GM12873 (cell line): ENCODE measurements at regions not wholly inside any gene's neighbourhood (a gene's known extent, or its start where the extent isn't known, plus 50 kb on each side); places are given as distances from the start of the nearest gene placed in this dataset.

Experiments used
- TF ChIP-seq, protein P1 (sequence below): IDR thresholded peaks from 2 replicates; pipeline ENCODE4 v1.5.1; 2012; ENCODE audit warnings: low read depth, mild to moderate bottlenecking, moderate library complexity, low read length, control low read depth; ENCODE audit not compliant: insufficient read depth; ENCODE audit errors: missing control alignments

GRCh38 chr6:170082067-170082466 is 208.8 kb downstream of the DLL1 start:
- TF ChIP-seq, protein P1, sequence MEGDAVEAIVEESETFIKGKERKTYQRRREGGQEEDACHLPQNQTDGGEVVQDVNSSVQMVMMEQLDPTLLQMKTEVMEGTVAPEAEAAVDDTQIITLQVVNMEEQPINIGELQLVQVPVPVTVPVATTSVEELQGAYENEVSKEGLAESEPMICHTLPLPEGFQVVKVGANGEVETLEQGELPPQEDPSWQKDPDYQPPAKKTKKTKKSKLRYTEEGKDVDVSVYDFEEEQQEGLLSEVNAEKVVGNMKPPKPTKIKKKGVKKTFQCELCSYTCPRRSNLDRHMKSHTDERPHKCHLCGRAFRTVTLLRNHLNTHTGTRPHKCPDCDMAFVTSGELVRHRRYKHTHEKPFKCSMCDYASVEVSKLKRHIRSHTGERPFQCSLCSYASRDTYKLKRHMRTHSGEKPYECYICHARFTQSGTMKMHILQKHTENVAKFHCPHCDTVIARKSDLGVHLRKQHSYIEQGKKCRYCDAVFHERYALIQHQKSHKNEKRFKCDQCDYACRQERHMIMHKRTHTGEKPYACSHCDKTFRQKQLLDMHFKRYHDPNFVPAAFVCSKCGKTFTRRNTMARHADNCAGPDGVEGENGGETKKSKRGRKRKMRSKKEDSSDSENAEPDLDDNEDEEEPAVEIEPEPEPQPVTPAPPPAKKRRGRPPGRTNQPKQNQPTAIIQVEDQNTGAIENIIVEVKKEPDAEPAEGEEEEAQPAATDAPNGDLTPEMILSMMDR: no peak

DNA sequence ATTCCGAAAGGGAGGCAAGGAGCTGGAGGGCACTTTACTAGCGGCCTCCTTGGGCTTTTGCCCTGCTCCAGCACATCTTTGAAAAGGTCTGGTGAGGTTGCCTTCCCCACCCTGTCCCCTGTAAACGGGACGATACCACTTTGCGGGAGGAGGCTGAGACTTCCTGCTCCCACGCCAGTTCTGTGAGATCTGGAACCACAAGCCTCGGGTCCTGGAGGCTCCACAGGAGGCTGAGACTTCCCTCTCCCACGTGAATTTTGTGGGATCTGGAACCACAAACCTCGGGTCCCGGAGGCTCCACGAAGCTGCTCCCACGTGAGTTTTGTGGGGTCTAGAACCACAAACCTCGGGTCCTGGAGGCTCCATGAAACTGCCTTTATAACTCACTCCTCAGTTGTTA is 209.3 kb downstream of the DLL1 start:
- TF ChIP-seq, protein P1: no peak

GRCh38 chr6:170080828-170081371 is 210.0 kb downstream of the DLL1 start:
- TF ChIP-seq, protein P1: no peak

- TF ChIP-seq, protein P1: no peak
These were observed 210.6 kb downstream of the DLL1 start for GRCh38 chr6:170080169-170080827.

DNA sequence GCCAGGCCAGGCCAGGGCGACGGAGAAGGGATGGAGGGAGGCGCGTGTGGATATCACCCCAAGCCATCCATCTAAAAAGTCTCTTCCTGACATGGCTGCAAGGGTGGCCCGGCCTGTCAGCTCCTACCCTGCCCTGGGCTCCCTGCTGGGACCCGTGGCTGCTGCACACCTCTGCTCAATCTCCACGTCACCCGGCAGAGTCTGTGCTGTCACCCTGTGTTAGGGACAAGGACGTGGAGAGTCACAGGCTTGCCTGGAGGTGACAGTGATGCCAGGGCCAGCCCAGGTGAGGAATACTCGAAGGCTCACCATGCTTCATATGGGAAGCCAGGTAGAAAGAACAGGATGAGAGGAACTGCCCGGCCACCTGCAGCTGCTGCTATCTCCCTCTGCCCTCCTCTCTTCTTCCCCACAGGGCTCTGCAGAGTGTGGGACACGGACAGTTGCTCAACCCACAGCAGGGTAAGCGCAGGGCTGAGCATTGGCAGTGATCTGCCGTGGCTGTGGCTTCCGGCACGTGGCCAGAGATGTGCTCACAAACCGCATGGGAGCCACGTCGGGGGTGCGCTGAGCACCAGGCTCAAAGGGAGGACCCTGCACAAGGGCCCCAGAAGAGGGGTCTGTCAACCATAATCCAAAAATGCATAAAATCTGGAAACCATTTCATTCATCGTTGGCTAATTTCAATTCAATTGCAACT is 214.3 kb downstream of the DLL1 start:
- TF ChIP-seq, protein P1: no peak

- TF ChIP-seq, protein P1: no peak
These were observed 215.1 kb downstream of the DLL1 start for GRCh38 chr6:170075659-170076223.

GRCh38 chr6:170074907-170075306 is 216.0 kb downstream of the DLL1 start:
- TF ChIP-seq, protein P1: no peak
